Germinal center (tissue), 1 donor: ENCODE measurements at regions not wholly inside any gene's neighbourhood (a gene's known extent, or its start where the extent isn't known, plus 50 kb on each side); places are given as distances from the start of the nearest gene placed in this dataset.

Experiments used
- DNase-seq: peaks from one replicate; pipeline ENCODE4 v3.0.0; 2012; ENCODE audit warnings: mixed read lengths, low spot score

DNA sequence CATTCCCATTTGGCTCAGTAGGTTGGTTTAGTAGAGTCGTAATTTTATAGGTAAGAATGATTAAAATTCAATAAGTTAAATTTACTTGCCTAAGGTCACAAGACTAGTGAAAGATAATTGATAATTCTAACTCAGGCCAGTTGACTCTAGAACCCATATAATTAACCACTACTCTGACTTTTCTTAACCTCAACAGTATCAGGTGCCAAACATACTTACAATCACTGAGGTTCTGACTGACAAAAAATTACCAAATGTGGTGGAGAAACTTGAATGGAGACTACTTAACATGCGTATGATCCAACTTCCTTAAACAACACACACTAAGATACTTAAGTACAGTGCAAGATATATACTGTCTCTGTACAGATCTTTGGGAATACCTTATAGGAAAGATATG is 667.3 kb upstream of the SORCS1 start:
- DNase-seq, result no peak

DNA sequence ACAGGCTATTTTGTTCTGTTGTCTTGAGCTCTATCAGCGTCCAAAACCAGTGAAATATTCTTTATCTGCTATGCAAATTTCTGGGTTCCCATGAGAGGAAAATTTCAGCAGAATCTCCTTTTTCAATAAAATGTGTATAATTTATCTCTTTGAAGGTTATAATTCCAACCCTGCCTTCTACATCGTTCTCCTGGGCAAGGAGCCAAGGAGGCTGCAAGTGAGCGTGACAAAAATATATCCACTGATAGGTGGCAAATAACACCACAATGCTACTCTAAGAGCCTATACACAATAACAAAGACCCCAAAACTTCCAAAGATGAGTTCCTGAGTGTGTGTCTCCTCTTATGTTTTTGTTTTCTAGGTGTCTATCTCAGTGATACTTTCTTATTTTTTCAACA is 664.7 kb upstream of the SORCS1 start:
- DNase-seq, result no peak

DNA sequence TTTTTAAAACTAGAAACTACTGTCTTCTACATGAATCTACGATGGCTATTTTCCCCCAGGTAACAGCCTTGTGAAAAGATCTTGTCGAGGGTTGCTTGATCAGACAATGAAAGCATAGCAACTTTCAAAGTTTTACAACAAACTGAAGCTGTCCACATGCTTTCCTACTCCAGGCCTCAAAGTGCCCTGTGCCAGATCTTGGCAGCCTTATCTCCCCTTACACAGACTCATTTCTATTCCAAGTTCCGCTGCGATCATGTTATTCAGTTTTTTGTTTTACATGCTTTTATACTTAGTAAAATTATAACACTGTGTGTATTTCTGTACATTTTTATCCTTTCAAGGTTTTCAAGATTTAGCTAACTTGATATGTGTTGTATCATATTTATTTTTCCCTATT is 661.7 kb upstream of the SORCS1 start:
- DNase-seq, result no peak

GRCh38 chr10:107814865-107815487 is 650.5 kb upstream of the SORCS1 start:
- DNase-seq, result no peak

- DNase-seq, result no peak
These were observed 649.1 kb upstream of the SORCS1 start for GRCh38 chr10:107813451-107814162.

GRCh38 chr10:107809889-107810288 is 645.4 kb upstream of the SORCS1 start:
- DNase-seq, result no peak

DNA sequence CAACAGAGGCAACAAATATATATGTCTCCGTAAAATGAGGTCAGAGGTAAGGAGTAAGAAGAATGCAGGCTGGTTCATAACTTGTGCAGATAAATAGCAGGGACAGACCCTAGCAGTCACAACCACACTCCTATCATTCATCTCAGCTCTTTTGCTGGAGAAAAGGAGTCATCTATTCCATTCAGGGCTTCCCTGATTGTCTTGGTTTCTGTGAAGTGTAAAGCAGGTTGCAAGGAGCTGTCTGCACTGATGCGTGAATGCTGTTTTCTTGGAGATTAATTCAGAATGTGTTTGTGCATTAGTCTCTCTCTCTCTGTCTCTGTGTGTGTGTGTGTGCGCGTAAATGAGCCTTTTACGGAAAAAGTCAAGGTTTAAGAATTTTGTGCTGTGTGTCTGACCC is 643.3 kb upstream of the SORCS1 start:
- no peak for DNase-seq

DNA sequence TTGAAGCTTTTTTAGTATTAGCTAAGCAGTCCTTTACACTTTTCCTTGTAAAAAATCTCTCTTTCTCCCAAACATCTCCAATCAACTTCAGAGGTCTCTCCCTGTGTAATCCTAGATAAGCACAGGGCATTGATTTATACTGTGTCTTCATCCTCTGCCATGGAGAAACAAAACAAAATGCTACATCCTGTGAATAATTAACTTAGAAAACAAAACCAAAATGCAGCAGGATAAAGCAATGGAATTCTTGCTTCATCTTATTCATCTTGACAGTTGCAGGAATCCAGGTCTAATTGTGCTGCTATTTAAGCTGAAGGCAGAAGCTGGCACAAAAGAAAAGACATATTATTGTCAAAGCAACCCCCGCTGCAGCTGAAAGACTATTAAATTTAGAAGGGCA is 641.5 kb upstream of the SORCS1 start:
- no peak for DNase-seq

DNA sequence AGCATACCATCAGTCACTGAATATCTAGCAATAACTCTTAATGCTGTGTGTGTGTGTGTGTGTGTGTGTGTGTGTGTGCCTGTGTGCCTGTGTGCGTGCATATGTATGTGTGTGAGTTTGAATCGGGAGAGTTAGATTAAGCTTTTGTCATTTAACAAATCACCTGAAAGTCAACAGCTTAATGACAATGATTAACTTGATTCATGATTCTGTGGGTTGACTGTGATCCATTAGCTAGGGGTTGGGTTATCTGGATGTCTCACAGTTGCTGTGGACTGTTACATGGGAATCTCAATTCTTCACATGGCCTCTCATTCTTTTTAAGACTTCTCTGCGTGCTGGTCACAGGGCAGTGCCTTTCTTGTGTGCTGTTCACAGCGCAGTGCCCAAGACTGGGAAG is 639.0 kb upstream of the SORCS1 start:
- DNase-seq, result no peak

DNA sequence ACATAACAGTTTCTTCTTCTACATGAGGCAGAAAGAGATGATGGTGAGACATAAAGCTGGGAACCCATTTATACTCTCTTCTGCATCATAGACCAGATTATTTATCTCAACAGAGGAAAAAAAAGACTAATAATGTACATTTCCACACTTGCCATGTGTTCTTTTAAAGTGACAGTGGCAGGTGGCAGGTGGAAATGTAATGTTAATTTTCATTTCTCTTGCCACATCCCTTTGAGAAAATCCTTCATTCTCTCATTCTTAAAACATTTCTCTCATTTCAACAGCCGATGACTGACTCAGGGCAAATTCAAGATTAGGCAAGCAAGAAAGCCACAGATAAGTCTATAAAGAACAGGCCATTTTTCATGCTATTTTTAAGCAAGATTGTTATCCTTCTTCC is 635.6 kb upstream of the SORCS1 start:
- DNase-seq, result no peak

GRCh38 chr10:107790271-107790670 is 625.8 kb upstream of the SORCS1 start:
- no peak for DNase-seq

- DNase-seq, result no peak
These were observed 606.6 kb upstream of the SORCS1 start for GRCh38 chr10:107771066-107771465.

DNA sequence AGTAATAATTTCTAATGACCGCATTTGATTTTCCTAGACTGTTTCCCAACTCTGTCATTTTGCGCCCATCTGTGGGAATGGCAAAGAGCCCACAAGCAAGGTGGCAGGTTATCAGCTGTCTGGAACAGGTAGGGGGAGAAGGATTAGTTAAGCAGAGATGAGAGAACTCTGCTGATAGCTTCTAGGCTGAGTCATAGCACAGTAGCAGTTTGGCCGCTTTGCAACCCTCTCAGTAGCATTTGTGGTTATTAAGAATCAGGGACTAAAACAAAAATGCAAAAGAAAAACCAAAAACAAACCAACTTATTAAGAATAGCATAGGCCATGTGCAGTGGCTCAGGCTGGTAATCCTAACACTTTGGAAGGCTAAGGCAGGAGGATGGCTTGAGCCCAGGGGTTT is 602.7 kb upstream of the SORCS1 start:
- no peak for DNase-seq

GRCh38 chr10:107754814-107755213 is 590.3 kb upstream of the SORCS1 start:
- DNase-seq, result no peak

DNA sequence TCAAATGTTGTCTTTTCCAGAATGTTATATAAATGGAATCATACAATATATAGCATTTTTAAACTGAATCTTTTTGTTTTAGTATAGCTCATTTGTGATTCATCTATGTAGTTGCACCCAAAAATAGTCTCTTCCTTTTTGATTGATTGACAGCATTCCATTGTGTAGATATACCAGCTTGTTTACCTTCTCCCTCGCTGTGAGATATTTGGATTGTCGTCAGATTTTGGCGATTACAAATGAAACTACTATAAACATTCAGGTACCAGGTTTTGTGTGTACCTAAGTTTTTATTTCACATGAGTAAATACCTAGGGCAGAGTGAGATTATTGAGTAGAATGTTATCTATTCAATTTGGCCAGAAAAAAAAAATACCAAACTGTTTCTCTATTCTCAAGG is 584.7 kb upstream of the SORCS1 start:
- no peak for DNase-seq

- DNase-seq, result no peak
These were observed 583.3 kb upstream of the SORCS1 start for GRCh38 chr10:107747851-107748250.

- DNase-seq, result no peak
These were observed 577.5 kb upstream of the SORCS1 start for GRCh38 chr10:107741971-107742370.

DNA sequence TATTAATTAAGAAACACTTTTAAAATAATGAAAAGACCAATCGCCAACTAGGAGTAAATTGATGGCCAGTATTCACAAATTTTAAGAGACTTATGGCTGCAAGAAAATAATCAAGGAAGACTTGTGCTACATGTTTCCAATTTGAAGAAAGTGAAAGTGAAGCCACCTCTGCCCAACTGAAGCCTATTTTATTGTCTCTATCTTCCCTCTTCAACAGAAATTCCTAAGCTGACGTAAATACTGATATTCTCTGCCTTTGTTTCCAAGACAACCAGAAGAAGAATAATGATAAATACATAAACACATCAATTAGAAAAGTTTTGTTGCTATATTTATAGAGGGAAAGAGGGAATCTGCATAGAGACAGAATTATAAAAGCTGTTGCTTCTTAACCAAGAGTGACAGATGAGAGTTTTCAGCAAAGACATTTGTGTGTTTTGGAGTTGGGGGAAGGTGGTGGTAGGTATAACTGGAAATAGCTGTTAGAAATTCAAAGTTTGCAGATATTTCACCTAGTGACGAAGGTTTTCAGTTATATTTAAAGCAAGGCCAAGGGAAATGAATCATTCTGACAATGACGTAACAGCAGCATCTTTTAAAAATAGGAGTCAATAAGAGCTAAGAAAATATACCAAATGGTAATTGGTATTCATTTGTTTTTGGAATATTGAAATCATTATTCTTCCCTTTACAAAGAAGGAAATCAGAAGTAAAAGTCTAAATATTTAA is 576.6 kb upstream of the SORCS1 start:
- DNase-seq, result no peak

DNA sequence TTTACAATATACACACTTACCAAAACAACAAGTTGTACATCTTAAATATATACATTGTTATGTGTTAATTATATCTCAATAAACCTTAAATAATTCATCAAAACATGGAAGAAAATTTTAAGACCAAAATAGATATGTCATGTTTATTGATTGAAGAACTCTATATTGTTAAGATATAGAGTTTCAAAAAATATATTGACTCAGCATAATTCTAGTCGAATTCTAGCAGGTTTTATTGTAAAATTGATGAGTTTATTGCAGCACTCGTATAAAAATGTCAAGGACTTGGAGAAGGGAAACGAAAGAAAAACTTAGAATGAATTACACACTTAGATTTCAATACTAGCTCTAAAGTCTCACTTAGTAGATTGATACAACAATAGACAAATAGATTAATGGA is 575.4 kb upstream of the SORCS1 start:
- no peak for DNase-seq

GRCh38 chr10:107733328-107734130 is 569.0 kb upstream of the SORCS1 start:
- no peak for DNase-seq

- no peak for DNase-seq
These were observed 567.5 kb upstream of the SORCS1 start for GRCh38 chr10:107732045-107732444.

DNA sequence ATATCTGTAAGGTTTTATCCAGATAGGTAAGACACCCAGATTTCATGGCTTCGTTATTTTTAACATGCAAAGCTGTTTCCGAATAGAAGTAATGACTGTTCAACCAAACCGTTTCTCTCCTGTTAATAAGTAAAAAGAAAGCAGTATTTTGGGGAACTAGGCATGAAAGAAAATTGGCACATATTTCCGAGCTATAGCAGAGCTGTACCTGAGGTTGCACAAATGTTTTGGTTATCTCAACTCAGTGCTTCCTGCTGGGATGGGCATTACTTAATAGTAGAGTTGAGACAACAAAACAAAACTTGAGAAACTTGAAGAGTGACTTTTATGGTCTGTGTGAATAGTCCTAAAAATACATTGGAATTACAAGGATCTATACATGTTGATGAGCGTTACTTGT is 564.3 kb upstream of the SORCS1 start:
- DNase-seq, result no peak
